ENCODE measurements at regions not wholly inside any gene's neighbourhood (a gene's known extent, or its start where the extent isn't known, plus 50 kb on each side); places are given as distances from the start of the nearest gene placed in this dataset.

GRCh38 chr18:78838183-78838582 is 141.4 kb upstream of the SALL3 start:
- no peak for DNase-seq
- no peaks in the 10 kb centered on the region for H3K27me3 ChIP-seq (ENCODE audit: insufficient read depth, low read length, poor library complexity)
- TF ChIP-seq, protein P1, sequence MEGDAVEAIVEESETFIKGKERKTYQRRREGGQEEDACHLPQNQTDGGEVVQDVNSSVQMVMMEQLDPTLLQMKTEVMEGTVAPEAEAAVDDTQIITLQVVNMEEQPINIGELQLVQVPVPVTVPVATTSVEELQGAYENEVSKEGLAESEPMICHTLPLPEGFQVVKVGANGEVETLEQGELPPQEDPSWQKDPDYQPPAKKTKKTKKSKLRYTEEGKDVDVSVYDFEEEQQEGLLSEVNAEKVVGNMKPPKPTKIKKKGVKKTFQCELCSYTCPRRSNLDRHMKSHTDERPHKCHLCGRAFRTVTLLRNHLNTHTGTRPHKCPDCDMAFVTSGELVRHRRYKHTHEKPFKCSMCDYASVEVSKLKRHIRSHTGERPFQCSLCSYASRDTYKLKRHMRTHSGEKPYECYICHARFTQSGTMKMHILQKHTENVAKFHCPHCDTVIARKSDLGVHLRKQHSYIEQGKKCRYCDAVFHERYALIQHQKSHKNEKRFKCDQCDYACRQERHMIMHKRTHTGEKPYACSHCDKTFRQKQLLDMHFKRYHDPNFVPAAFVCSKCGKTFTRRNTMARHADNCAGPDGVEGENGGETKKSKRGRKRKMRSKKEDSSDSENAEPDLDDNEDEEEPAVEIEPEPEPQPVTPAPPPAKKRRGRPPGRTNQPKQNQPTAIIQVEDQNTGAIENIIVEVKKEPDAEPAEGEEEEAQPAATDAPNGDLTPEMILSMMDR (IDR thresholded peaks at IDR 0.05; ENCODE audit: borderline replicate concordance, extremely low read depth, low read length, poor library complexity, severe bottlenecking): no peak
- TF ChIP-seq EZH2 (IDR thresholded peaks at IDR 0.05; ENCODE audit: borderline replicate concordance, low read depth, low read length, severe bottlenecking): no peak
- no peak overlapping the region for H3K27ac ChIP-seq (ENCODE audit: low read length)
- H2AFZ ChIP-seq (ENCODE audit: low read depth, low read length): no peak overlapping the region
- H3K4me2 ChIP-seq (ENCODE audit: insufficient read depth, low read length): no peak overlapping the region
- H3K9me3 ChIP-seq (ENCODE audit: insufficient read depth, low read length, severe bottlenecking): no peaks in the 10 kb centered on the region
- H3K4me3 ChIP-seq (ENCODE audit: low read depth in 1 of 2, low read length in 2 of 2): no peak overlapping the region
- H3K79me2 ChIP-seq (ENCODE audit: insufficient read depth, low read length): no peaks in the 10 kb centered on the region
- H3K4me1 ChIP-seq (ENCODE audit: insufficient read depth, low read length): no peaks in the 10 kb centered on the region
- H3K9ac ChIP-seq (ENCODE audit: low read depth, low read length): no peak overlapping the region
- no peak for ATAC-seq (ENCODE audit: insufficient read depth, low read depth)
- no peaks in the 10 kb centered on the region for H4K20me1 ChIP-seq (ENCODE audit: insufficient read depth, low read length)
- H3K36me3 ChIP-seq (ENCODE audit: insufficient read depth, low read length): no peaks in the 10 kb centered on the region

- ATAC-seq (ENCODE audit: insufficient read depth, low read depth) (no peak), DNase-seq (no peak)
- Histone ChIP-seq H3K36me3 (ENCODE audit: insufficient read depth, low read length) (no peaks in the 10 kb centered on the region), H3K27me3 (ENCODE audit: insufficient read depth, low read length, poor library complexity) (peaks cover 3% of the 10 kb centered on the region), H2AFZ (ENCODE audit: low read depth, low read length) (no peak overlapping the region), H3K4me2 (ENCODE audit: insufficient read depth, low read length) (no peak overlapping the region), H3K9ac (ENCODE audit: low read depth, low read length) (no peak overlapping the region), H3K27ac (ENCODE audit: low read length) (no peak overlapping the region), H3K9me3 (ENCODE audit: insufficient read depth, low read length, severe bottlenecking) (peaks cover 13% of the 10 kb centered on the region), H3K4me3 (ENCODE audit: low read depth in 1 of 2, low read length in 2 of 2) (no peak overlapping the region), H3K79me2 (ENCODE audit: insufficient read depth, low read length) (no peaks in the 10 kb centered on the region), H4K20me1 (ENCODE audit: insufficient read depth, low read length) (no peaks in the 10 kb centered on the region), H3K4me1 (ENCODE audit: insufficient read depth, low read length) (no peaks in the 10 kb centered on the region)
- TF ChIP-seq EZH2 (IDR thresholded peaks at IDR 0.05; ENCODE audit: borderline replicate concordance, low read depth, low read length, severe bottlenecking): no peak
Observed at GRCh38 chr18:78849046-78849445, 130.6 kb upstream of the SALL3 start.

DNA sequence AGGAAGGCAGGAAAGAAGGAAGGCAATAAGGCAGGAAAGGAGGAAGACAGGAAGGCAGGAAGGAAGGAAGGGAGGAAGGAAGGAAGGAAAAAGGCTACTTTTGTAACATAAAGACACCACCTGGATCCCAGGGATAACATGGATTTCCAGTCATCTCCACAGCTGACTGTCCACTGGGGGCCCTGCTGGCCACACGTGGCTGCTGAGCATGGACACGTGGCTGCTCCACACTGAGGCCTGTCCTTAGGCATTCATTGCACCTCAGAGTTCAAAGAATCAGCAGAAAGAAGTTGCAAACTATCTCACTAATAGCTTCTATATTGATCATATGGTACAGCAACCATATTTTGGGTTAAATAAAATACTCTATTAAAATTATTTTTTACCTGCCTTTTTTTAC is 130.2 kb upstream of the SALL3 start:
- Histone ChIP-seq H3K79me2 (ENCODE audit: insufficient read depth, low read length) (no peaks in the 10 kb centered on the region), H3K36me3 (ENCODE audit: insufficient read depth, low read length) (no peaks in the 10 kb centered on the region), H3K4me1 (ENCODE audit: insufficient read depth, low read length) (no peaks in the 10 kb centered on the region), H3K9ac (ENCODE audit: low read depth, low read length) (no peak overlapping the region), H3K9me3 (ENCODE audit: insufficient read depth, low read length, severe bottlenecking) (peaks cover 13% of the 10 kb centered on the region), H4K20me1 (ENCODE audit: insufficient read depth, low read length) (no peaks in the 10 kb centered on the region), H3K27ac (ENCODE audit: low read length) (no peak overlapping the region), H2AFZ (ENCODE audit: low read depth, low read length) (no peak overlapping the region), H3K4me2 (ENCODE audit: insufficient read depth, low read length) (no peak overlapping the region), H3K4me3 (ENCODE audit: low read depth in 1 of 2, low read length in 2 of 2) (no peak overlapping the region), H3K27me3 (ENCODE audit: insufficient read depth, low read length, poor library complexity) (peaks cover 3% of the 10 kb centered on the region)
- ATAC-seq (ENCODE audit: insufficient read depth, low read depth) (no peak), DNase-seq (no peak)
- TF ChIP-seq, protein P1 (IDR thresholded peaks at IDR 0.05; ENCODE audit: borderline replicate concordance, extremely low read depth, low read length, poor library complexity, severe bottlenecking): no peak
- no peak for TF ChIP-seq EZH2 (IDR thresholded peaks at IDR 0.05; ENCODE audit: borderline replicate concordance, low read depth, low read length, severe bottlenecking)

DNA sequence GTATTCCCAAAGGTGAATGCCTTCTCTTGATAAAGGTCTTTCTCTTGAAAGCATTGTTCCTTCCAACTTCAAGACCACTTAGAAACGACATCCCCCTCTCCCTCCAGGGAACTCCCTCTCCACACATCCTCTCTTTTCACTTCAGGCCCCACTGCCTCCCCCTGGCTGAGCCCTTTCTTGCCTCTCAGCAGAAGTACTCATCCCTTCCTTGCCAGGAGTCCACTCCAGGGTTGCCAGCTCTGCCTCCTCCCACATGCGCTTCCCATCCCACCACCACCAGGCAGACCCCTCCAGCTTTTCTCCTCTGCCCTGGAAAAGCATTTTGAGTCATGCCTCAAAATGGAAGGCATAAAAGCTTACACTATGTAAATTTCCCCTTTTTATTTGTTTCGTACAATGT is 126.3 kb upstream of the SALL3 start:
- no peak for DNase-seq
- Histone ChIP-seq H3K36me3 (ENCODE audit: insufficient read depth, low read length) (no peaks in the 10 kb centered on the region), H3K4me2 (ENCODE audit: insufficient read depth, low read length) (no peak overlapping the region), H3K27me3 (ENCODE audit: insufficient read depth, low read length, poor library complexity) (no peaks in the 10 kb centered on the region), H4K20me1 (ENCODE audit: insufficient read depth, low read length) (no peaks in the 10 kb centered on the region), H3K27ac (ENCODE audit: low read length) (no peak overlapping the region), H3K9ac (ENCODE audit: low read depth, low read length) (no peak overlapping the region), H3K4me3 (ENCODE audit: low read depth in 1 of 2, low read length in 2 of 2) (no peak overlapping the region), H3K79me2 (ENCODE audit: insufficient read depth, low read length) (no peaks in the 10 kb centered on the region), H3K4me1 (ENCODE audit: insufficient read depth, low read length) (no peaks in the 10 kb centered on the region), H2AFZ (ENCODE audit: low read depth, low read length) (no peak overlapping the region), H3K9me3 (ENCODE audit: insufficient read depth, low read length, severe bottlenecking) (peaks cover 13% of the 10 kb centered on the region)
- no peak for ATAC-seq (ENCODE audit: insufficient read depth, low read depth)
- TF ChIP-seq EZH2 (IDR thresholded peaks at IDR 0.05; ENCODE audit: borderline replicate concordance, low read depth, low read length, severe bottlenecking): no peak
- TF ChIP-seq, protein P1 (IDR thresholded peaks at IDR 0.05; ENCODE audit: borderline replicate concordance, extremely low read depth, low read length, poor library complexity, severe bottlenecking): no peak

All from DND-41 (cell line).